IgD-negative memory B cell (primary cell): ENCODE measurements at regions not wholly inside any gene's neighbourhood (a gene's known extent, or its start where the extent isn't known, plus 50 kb on each side); places are given as distances from the start of the nearest gene placed in this dataset.
"Not testable (repeated sequence)": the region's sequence is repeated elsewhere in the genome, so short reads cannot be mapped to it uniquely, and the experiment has no call there.

Experiments
- H3K27ac Mint-ChIP-seq, 3 donors: one replicate each; pipeline ENCODE4 v1.8.0; 2020 to 2022; ENCODE audit warnings: mild to moderate bottlenecking in 3 of 3, mixed read lengths in 3 of 3, moderate library complexity in 1 of 3
- H3K27me3 Mint-ChIP-seq: one replicate; pipeline ENCODE4 v1.8.0; 2021; ENCODE audit warnings: mixed read lengths
- H3K36me3 Mint-ChIP-seq: one replicate; pipeline ENCODE4 v1.8.0; 2020; ENCODE audit warnings: mild to moderate bottlenecking, mixed read lengths
- H3K4me1 Mint-ChIP-seq, 3 donors: one replicate each; pipeline ENCODE4 v1.8.0; 2020 to 2022; ENCODE audit warnings: mixed read lengths in 3 of 3, mild to moderate bottlenecking in 1 of 3
- H3K4me3 Mint-ChIP-seq, 4 donors: one replicate each; pipeline ENCODE4 v1.8.0; 2020 to 2022; ENCODE audit warnings: mild to moderate bottlenecking in 4 of 4, mixed read lengths in 4 of 4, moderate library complexity in 3 of 4
- H3K9me3 Mint-ChIP-seq, 3 donors: one replicate each; pipeline ENCODE4 v1.8.0; 2020 to 2021; ENCODE audit warnings: mixed read lengths in 3 of 3, mild to moderate bottlenecking in 1 of 3

GRCh38 chr9:82490019-82490499 is 501.5 kb downstream of the SPATA31D1 start:
- H3K9me3 Mint-ChIP-seq = no peaks in the 10 kb centered on the region

GRCh38 chr9:82490821-82491220 is 502.2 kb downstream of the SPATA31D1 start:
- H3K9me3 Mint-ChIP-seq, H3K27me3 Mint-ChIP-seq, H3K4me3 Mint-ChIP-seq, H3K4me1 Mint-ChIP-seq, H3K36me3 Mint-ChIP-seq, H3K27ac Mint-ChIP-seq: not testable (repeated sequence)

More at GRCh38 chr9:82490019-82490499, 501.5 kb downstream of the SPATA31D1 start:
- Mint-ChIP-seq H3K27me3 (no peaks in the 10 kb centered on the region), H3K36me3 (no peaks in the 10 kb centered on the region), H3K4me1 (peaks cover 0 to 7% (median 0%) of the 10 kb centered on the region in 3 donors), H3K4me3 (no peak overlapping the region), H3K27ac (no peak overlapping the region)

GRCh38 chr9:82491604-82492003 is 503.0 kb downstream of the SPATA31D1 start:
- peaks cover 2% of the 10 kb centered on the region for H3K27me3 Mint-ChIP-seq
- no peak overlapping the region for H3K4me3 Mint-ChIP-seq
- peaks cover 0 to 7% (median 0%) of the 10 kb centered on the region in 3 donors for H3K4me1 Mint-ChIP-seq
- H3K36me3 Mint-ChIP-seq = peaks cover 1% of the 10 kb centered on the region
- no peaks in the 10 kb centered on the region for H3K9me3 Mint-ChIP-seq
- no peak overlapping the region for H3K27ac Mint-ChIP-seq

GRCh38 chr9:82492274-82492673 is 503.7 kb downstream of the SPATA31D1 start:
- Mint-ChIP-seq H3K9me3 (no peaks in the 10 kb centered on the region), H3K27ac (no peak overlapping the region), H3K4me3 (no peak overlapping the region)

GRCh38 chr9:82495884-82496777 is 507.6 kb downstream of the SPATA31D1 start:
- Mint-ChIP-seq H3K4me1 (no peaks in the 10 kb centered on the region), H3K4me3 (no peak overlapping the region), H3K27me3 (peaks cover 3% of the 10 kb centered on the region), H3K36me3 (peaks cover 4% of the 10 kb centered on the region), H3K9me3 (no peaks in the 10 kb centered on the region), H3K27ac (peak overlapping the region in 1 of 3 donors; percentile 15)

More at GRCh38 chr9:82492274-82492673, 503.7 kb downstream of the SPATA31D1 start:
- H3K4me1 Mint-ChIP-seq = peaks cover 0 to 7% (median 0%) of the 10 kb centered on the region in 3 donors
- H3K27me3 Mint-ChIP-seq = peaks cover 2% of the 10 kb centered on the region
- peaks cover 4% of the 10 kb centered on the region for H3K36me3 Mint-ChIP-seq

GRCh38 chr9:82498541-82499317 is 510.2 kb downstream of the SPATA31D1 start:
- peaks cover 3% of the 10 kb centered on the region for H3K27me3 Mint-ChIP-seq
- peaks cover 4% of the 10 kb centered on the region for H3K36me3 Mint-ChIP-seq
- H3K9me3 Mint-ChIP-seq = peaks cover 0 to 5% (median 4%) of the 10 kb centered on the region in 3 donors
- no peak overlapping the region for H3K27ac Mint-ChIP-seq
- peaks cover 0 to 1% (median 0%) of the 10 kb centered on the region in 3 donors for H3K4me1 Mint-ChIP-seq
- no peak overlapping the region for H3K4me3 Mint-ChIP-seq

- no peak overlapping the region for H3K4me3 Mint-ChIP-seq
- peaks cover 3% of the 10 kb centered on the region for H3K27me3 Mint-ChIP-seq
- H3K4me1 Mint-ChIP-seq = peaks cover 0 to 1% (median 0%) of the 10 kb centered on the region in 3 donors
- no peak overlapping the region for H3K27ac Mint-ChIP-seq
- peaks cover 4% of the 10 kb centered on the region for H3K36me3 Mint-ChIP-seq
- peaks cover 2 to 7% (median 5%) of the 10 kb centered on the region in 3 donors for H3K9me3 Mint-ChIP-seq
Observed at GRCh38 chr9:82499337-82499736, 510.8 kb downstream of the SPATA31D1 start.

- peaks cover 0 to 1% (median 0%) of the 10 kb centered on the region in 3 donors for H3K4me1 Mint-ChIP-seq
Observed at GRCh38 chr9:82504620-82505019, 516.0 kb downstream of the SPATA31D1 start.

GRCh38 chr9:82511626-82512025 is 523.1 kb downstream of the SPATA31D1 start:
- Mint-ChIP-seq H3K9me3 (peaks cover 0 to 8% (median 7%) of the 10 kb centered on the region in 3 donors), H3K4me3 (no peak overlapping the region), H3K27ac (no peak overlapping the region), H3K36me3 (no peaks in the 10 kb centered on the region), H3K4me1 (no peaks in the 10 kb centered on the region), H3K27me3 (no peaks in the 10 kb centered on the region)

More at GRCh38 chr9:82504620-82505019, 516.0 kb downstream of the SPATA31D1 start:
- Mint-ChIP-seq H3K36me3 (no peaks in the 10 kb centered on the region), H3K9me3 (peaks cover 6 to 22% (median 17%) of the 10 kb centered on the region in 3 donors), H3K27me3 (no peaks in the 10 kb centered on the region), H3K4me3 (no peak overlapping the region), H3K27ac (no peak overlapping the region)

GRCh38 chr9:82512728-82513127 is 524.2 kb downstream of the SPATA31D1 start:
- H3K27ac Mint-ChIP-seq = no peak overlapping the region
- H3K4me3 Mint-ChIP-seq = no peak overlapping the region
- no peaks in the 10 kb centered on the region for H3K36me3 Mint-ChIP-seq
- peaks cover 0 to 2% (median 1%) of the 10 kb centered on the region in 3 donors for H3K9me3 Mint-ChIP-seq
- no peaks in the 10 kb centered on the region for H3K27me3 Mint-ChIP-seq
- no peaks in the 10 kb centered on the region for H3K4me1 Mint-ChIP-seq

GRCh38 chr9:82513242-82513751 is 524.7 kb downstream of the SPATA31D1 start:
- H3K9me3 Mint-ChIP-seq = peaks cover 0 to 2% (median 1%) of the 10 kb centered on the region in 3 donors
- H3K4me1 Mint-ChIP-seq = no peaks in the 10 kb centered on the region
- H3K27me3 Mint-ChIP-seq = no peaks in the 10 kb centered on the region
- H3K36me3 Mint-ChIP-seq = no peaks in the 10 kb centered on the region
- H3K4me3 Mint-ChIP-seq = peak overlapping the region in 1 of 4 donors; percentile 44
- no peak overlapping the region for H3K27ac Mint-ChIP-seq

- no peaks in the 10 kb centered on the region for H3K36me3 Mint-ChIP-seq
- no peak overlapping the region for H3K27ac Mint-ChIP-seq
- peaks cover 0 to 2% (median 1%) of the 10 kb centered on the region in 3 donors for H3K9me3 Mint-ChIP-seq
- H3K27me3 Mint-ChIP-seq = no peaks in the 10 kb centered on the region
- no peaks in the 10 kb centered on the region for H3K4me1 Mint-ChIP-seq
- H3K4me3 Mint-ChIP-seq = no peak overlapping the region
Observed at GRCh38 chr9:82513976-82514735, 525.6 kb downstream of the SPATA31D1 start.

- no peak overlapping the region for H3K27ac Mint-ChIP-seq
- H3K4me1 Mint-ChIP-seq = peaks cover 0 to 2% (median 0%) of the 10 kb centered on the region in 3 donors
- peaks cover 0 to 2% (median 1%) of the 10 kb centered on the region in 3 donors for H3K9me3 Mint-ChIP-seq
- peaks cover 4% of the 10 kb centered on the region for H3K36me3 Mint-ChIP-seq
- H3K27me3 Mint-ChIP-seq = no peaks in the 10 kb centered on the region
- no peak overlapping the region for H3K4me3 Mint-ChIP-seq
Observed at GRCh38 chr9:82518868-82519267, 530.3 kb downstream of the SPATA31D1 start.

GRCh38 chr9:82519332-82519731 is 530.8 kb downstream of the SPATA31D1 start:
- H3K27ac Mint-ChIP-seq = no peak overlapping the region
- no peaks in the 10 kb centered on the region for H3K27me3 Mint-ChIP-seq
- no peak overlapping the region for H3K4me3 Mint-ChIP-seq
- peaks cover 4% of the 10 kb centered on the region for H3K36me3 Mint-ChIP-seq
- H3K9me3 Mint-ChIP-seq = peaks cover 0 to 2% (median 1%) of the 10 kb centered on the region in 3 donors
- H3K4me1 Mint-ChIP-seq = peaks cover 0 to 2% (median 0%) of the 10 kb centered on the region in 3 donors
